K562 (cell line): ENCODE measurements at regions not wholly inside any gene's neighbourhood (a gene's known extent, or its start where the extent isn't known, plus 50 kb on each side); places are given as distances from the start of the nearest gene placed in this dataset.

Experiments used
- ATAC-seq: fragments of 200-7000 bp; cut with Tn5 transposase; 3 replicates; pipeline ENCODE4 v1.9.1; 2020; ENCODE audit warnings: moderate library complexity
- BruUV-seq: library from RNA; stranded (reverse); fragments of 400-500 nt; replicated peaks from 2 replicates; lab custom pipeline; 2021; lab: Mats Ljungman, UMichigan
- CTCF ChIA-PET: fragments of 300-600 bp; formaldehyde crosslinking; extraction: SDS; loops from one replicate; lab custom pipeline; 2021; ENCODE audit warnings: low intra/inter-chr PET ratio; lab: Yijun Ruan, JAX
- POLR2A ChIA-PET: fragments of 300-600, 350-650 bp; sonication (Branson Sonifier 250); formaldehyde crosslinking; extraction: SDS; loops from one replicate; lab custom pipeline; 2021; ENCODE audit warnings: antibody characterized with exemption, inconsistent platforms; lab: Yijun Ruan, JAX
- DNase-seq, 4 experiments: peaks; one replicate each; pipeline versions ENCODE4 v3.0.0 to v3.0.0-alpha.2; 2011 to 2018; ENCODE audit warnings: low spot score in 3 of 4, mixed read lengths in 3 of 4; ENCODE audit errors: extremely low read depth in 1 of 4
- FAIRE-seq: peaks from 2 replicates; lab custom pipeline; 2011; peaks lifted over from hg19 to GRCh38; lab: Jason Lieb, UNC
- H2AFZ ChIP-seq: 2 replicates; pipeline ENCODE4 v1.6.0; 2011; ENCODE audit warnings: low read depth, low read length, control low read depth, inconsistent platforms
- H3K27ac ChIP-seq: fragments of 200-600 bp; 3 replicates; pipeline ENCODE4 v1.8.0; 2011; ENCODE audit warnings: low read depth, mild to moderate bottlenecking, control low read depth, inconsistent platforms, low read length, moderate library complexity, mixed read lengths; ENCODE audit errors: extremely low read depth
- H3K27me3 ChIP-seq, 2 experiments: fragments of 300-600 bp in 1 of 2; 2 replicates in 1 of 2; 3 replicates in 1 of 2; pipeline versions ENCODE4 v1.6.0 to v1.8.0; 2011; ENCODE audit warnings: inconsistent platforms in 2 of 2, low read length in 2 of 2, mild to moderate bottlenecking in 1 of 2, mixed read lengths in 1 of 2, moderate library complexity in 1 of 2; ENCODE audit not compliant: control insufficient read depth in 2 of 2, insufficient read depth in 2 of 2
- H3K36me3 ChIP-seq: fragments of 300-600 bp; 3 replicates; pipeline ENCODE4 v1.8.0; 2011; ENCODE audit warnings: mild to moderate bottlenecking, low read length, inconsistent platforms; ENCODE audit not compliant: control insufficient read depth, insufficient read depth
- H3K4me1 ChIP-seq, 2 experiments: fragments of 200-600 bp in 1 of 2; replicated peaks in 1 of 2; 2 replicates in 1 of 2; 3 replicates in 1 of 2; pipeline versions ENCODE4 v1.5.1 to v1.8.0; 2011; ENCODE audit warnings: inconsistent platforms in 2 of 2, low read length in 2 of 2, mild to moderate bottlenecking in 1 of 2, mixed read lengths in 1 of 2, moderate library complexity in 1 of 2; ENCODE audit not compliant: control insufficient read depth in 2 of 2, insufficient read depth in 2 of 2
- H3K4me2 ChIP-seq: 2 replicates; pipeline ENCODE4 v1.6.1; 2011; ENCODE audit warnings: low read length, control low read depth, inconsistent platforms, mixed read lengths; ENCODE audit not compliant: insufficient read depth
- H3K4me3 ChIP-seq: fragments of 200-600 bp; sonication (generic), shearing (Covaris generic); 2 replicates; pipeline ENCODE4 v1.5.1; 2016; ENCODE audit warnings: control low read depth, inconsistent platforms
- H3K79me2 ChIP-seq: fragments of 200-600 bp; 3 replicates; pipeline ENCODE4 v1.8.0; 2011; ENCODE audit warnings: low read length, inconsistent platforms; ENCODE audit not compliant: control insufficient read depth, insufficient read depth
- H3K9ac ChIP-seq, 2 experiments: 2 replicates each; pipeline versions ENCODE4 v1.6.0 to v1.6.1; 2011; ENCODE audit warnings: low read depth in 2 of 2, low read length in 2 of 2, control low read depth in 1 of 2, inconsistent platforms in 1 of 2, mild to moderate bottlenecking in 1 of 2, mixed read lengths in 1 of 2; ENCODE audit not compliant: insufficient read depth in 1 of 2
- H3K9me1 ChIP-seq: one replicate; pipeline ENCODE4 v1.6.0; 2011; ENCODE audit warnings: inconsistent platforms, mild to moderate bottlenecking, low read length, moderate library complexity; ENCODE audit not compliant: control insufficient read depth, insufficient read depth
- H3K9me3 ChIP-seq: replicated peaks from 2 replicates; pipeline ENCODE4 v1.5.1; 2011; ENCODE audit warnings: low read depth, low read length, inconsistent platforms; ENCODE audit not compliant: control insufficient read depth, insufficient read depth
- H4K20me1 ChIP-seq: replicated peaks from 2 replicates; pipeline ENCODE4 v1.6.1; 2011; ENCODE audit warnings: low read length, inconsistent platforms, mixed read lengths; ENCODE audit not compliant: control insufficient read depth, insufficient read depth
- ATF7 ChIP-seq: fragments of 450-650 bp; IDR thresholded peaks from 2 replicates; pipeline ENCODE4 v1.7.1; 2014; ENCODE audit warnings: mild to moderate bottlenecking, moderate library complexity
- BCOR ChIP-seq: fragments of 450-650 bp; IDR thresholded peaks from 2 replicates; pipeline ENCODE4 v1.6.1; 2016
- CBFA2T2 ChIP-seq: fragments of 450-650 bp; conservative IDR thresholded peaks from 2 replicates; pipeline ENCODE4 v1.6.1; 2017; ENCODE audit warnings: mild to moderate bottlenecking
- CC2D1A ChIP-seq: fragments of 450-650 bp; IDR thresholded peaks from 2 replicates; pipeline ENCODE4 v1.6.1; 2017; ENCODE audit warnings: mild to moderate bottlenecking
- CHD2 ChIP-seq: IDR thresholded peaks from 2 replicates; pipeline ENCODE4 v1.6.1; 2011; ENCODE audit warnings: low read depth, low read length
- FOXK1 ChIP-seq: sonication (generic); formaldehyde crosslinking; IDR thresholded peaks from 2 replicates; pipeline ENCODE4 v1.8.0; 2022; ENCODE audit warnings: missing genetic modification reagents, mild to moderate bottlenecking, borderline replicate concordance
- NEUROD1 ChIP-seq: fragments of 150-350 bp; IDR thresholded peaks from 2 replicates; pipeline ENCODE4 v1.6.1; 2014; ENCODE audit warnings: borderline replicate concordance, low read length, low read depth; ENCODE audit not compliant: partially characterized antibody
- OTX1 ChIP-seq: fragments of 450-650 bp; formaldehyde crosslinking; IDR thresholded peaks from 2 replicates; pipeline ENCODE4 v1.4.0; 2022; ENCODE audit warnings: mild to moderate bottlenecking
- PRMT5 ChIP-seq: sonication (generic); formaldehyde crosslinking; IDR thresholded peaks from 2 replicates; pipeline ENCODE4 v1.5.0; 2020; ENCODE audit warnings: missing genetic modification reagents
- SREBF2 ChIP-seq: sonication (generic); formaldehyde crosslinking; IDR thresholded peaks from 2 replicates; pipeline ENCODE4 v1.4.0; 2020; ENCODE audit warnings: mild to moderate bottlenecking, missing genetic modification reagents
- TCF15 ChIP-seq: fragments of 250-450 bp; sonication (Bioruptor Pico); IDR thresholded peaks from 2 replicates; pipeline ENCODE4 v1.8.0; 2022; ENCODE audit warnings: moderate library complexity, mild to moderate bottlenecking, inconsistent platforms
- TSHZ1 ChIP-seq: fragments of 250-450 bp; sonication (Bioruptor Pico); IDR thresholded peaks from 2 replicates; pipeline ENCODE4 v1.4.0; 2020; ENCODE audit warnings: mild to moderate bottlenecking, moderate library complexity
- YY1 ChIP-seq, 3 experiments: IDR thresholded peaks; 2 replicates each; pipeline ENCODE4 v1.6.1; 2011; ENCODE audit warnings: low read length in 2 of 3, mild to moderate bottlenecking in 2 of 3, moderate library complexity in 2 of 3, borderline replicate concordance in 1 of 3, control low read depth in 1 of 3, low read depth in 1 of 3; ENCODE audit not compliant: insufficient read depth in 3 of 3, insufficient replicate concordance in 2 of 3, control insufficient read depth in 1 of 3, insufficient read length in 1 of 3; ENCODE audit errors: extremely low read depth in 1 of 3
- ZKSCAN3 ChIP-seq: fragments of 250-450 bp; sonication (Bioruptor Pico); IDR thresholded peaks from 2 replicates; pipeline ENCODE4 v1.4.0; 2020
- ZNF121 ChIP-seq: sonication (generic); formaldehyde crosslinking; conservative IDR thresholded peaks from 2 replicates; pipeline ENCODE4 v1.8.0; 2022; ENCODE audit warnings: missing genetic modification reagents
- ZNF324 ChIP-seq: fragments of 250-450 bp; sonication (Bioruptor Pico); IDR thresholded peaks from 2 replicates; pipeline ENCODE4 v1.4.0; 2020; ENCODE audit warnings: mild to moderate bottlenecking
- ZNF655 ChIP-seq: fragments of 250-450 bp; sonication (Bioruptor Pico); IDR thresholded peaks from 2 replicates; pipeline ENCODE4 v1.5.0; 2021
- ZNF717 ChIP-seq: fragments of 250-450 bp; sonication (Bioruptor Pico); IDR thresholded peaks from 2 replicates; pipeline ENCODE4 v1.5.0; 2021
- ZSCAN29 ChIP-seq: fragments of 450-650 bp; IDR thresholded peaks from 2 replicates; pipeline ENCODE4 v1.6.1; 2017
- WGBS: fragments of 100-300 bp; shearing (Covaris generic); methylation state at CpG from one replicate; pipeline ENCODE4 v1.1.6; 2016; ENCODE audit warnings: low coverage, mixed read lengths; ENCODE audit not compliant: insufficient coverage; ENCODE audit errors: missing lambda C conversion rate; 5-methylcytosine and 5-hydroxymethylcytosine counted together
- in situ Hi-C: fragments of 300-500 bp; cut with MboI; formaldehyde crosslinking; loops from 4 replicates; pipeline ENCODE4 v1.15.0; 2018; ENCODE audit warnings: inconsistent platforms, mixed read lengths
- intact Hi-C: fragments of 100-400 bp; cut with micrococcal nuclease; formaldehyde crosslinking; loops from 2 replicates; pipeline ENCODE4 v1.14.2; 2022

GRCh38 chr13:63427170-63427569 lies 2011.5 kb upstream of the PCDH20 start:
- Histone ChIP-seq H3K9ac (no peak overlapping the region), H3K4me3 (no peak overlapping the region), H3K27ac (no peak overlapping the region), H3K4me1 (no peaks in the 10 kb centered on the region), H3K79me2 (no peaks in the 10 kb centered on the region), H3K4me2 (no peak overlapping the region), H4K20me1 (no peaks in the 10 kb centered on the region), H3K36me3 (no peaks in the 10 kb centered on the region), H3K9me3 (no peaks in the 10 kb centered on the region), H3K27me3 (no peaks in the 10 kb centered on the region), H3K9me1 (no peaks in the 10 kb centered on the region), H2AFZ (no peak overlapping the region)
- no peak for DNase-seq
- no peak for TF ChIP-seq ZNF717
- no peak for TF ChIP-seq TCF15
- no peak for TF ChIP-seq OTX1 (CRISPR knock-in tag)
- TF ChIP-seq ATF7: no peak
- no peak for TF ChIP-seq YY1 (IDR thresholded peaks at IDR 0.05; ENCODE audit: borderline replicate concordance in 1 of 3, control insufficient read depth in 1 of 3, extremely low read depth in 1 of 3, insufficient read depth in 3 of 3, insufficient read length in 1 of 3, insufficient replicate concordance in 2 of 3, low read depth in 1 of 3, low read length in 2 of 3)
- TF ChIP-seq CHD2: no peak
- TF ChIP-seq TSHZ1 (CRISPR knock-in tag): no peak
- no peak for TF ChIP-seq ZKSCAN3 (CRISPR knock-in tag)
- TF ChIP-seq FOXK1 (CRISPR knock-in tag): no peak
- no peak for TF ChIP-seq PRMT5 (CRISPR knock-in tag)
- TF ChIP-seq ZSCAN29: no peak
- TF ChIP-seq NEUROD1: no peak
- no peak for TF ChIP-seq ZNF121 (CRISPR knock-in tag)
- TF ChIP-seq SREBF2 (CRISPR knock-in tag): no peak
- TF ChIP-seq ZNF655: no peak
- no peak for TF ChIP-seq CC2D1A
- TF ChIP-seq CBFA2T2: no peak
- no peak for TF ChIP-seq ZNF324 (CRISPR knock-in tag)
- no peak for TF ChIP-seq BCOR
- in situ Hi-C loops: no loop called here
- FAIRE-seq: no peak
- 0% methylated on average over 2 of the region's 2 CpGs for WGBS
- no peak for ATAC-seq
- CTCF ChIA-PET: no interaction called here
- BruUV-seq: no TSS peak
- POLR2A ChIA-PET: no interaction called here
- intact Hi-C loops: no loop called here
